Epithelial cell of esophagus (primary cell): ENCODE measurements at regions not wholly inside any gene's neighbourhood (a gene's known extent, or its start where the extent isn't known, plus 50 kb on each side); places are given as distances from the start of the nearest gene placed in this dataset.

Experiments
- DNase-seq: peaks from one replicate; pipeline ENCODE4 v3.0.0; 2010; ENCODE audit warnings: low read depth
- H3K4me3 ChIP-seq: 2 replicates; pipeline ENCODE4 v1.5.1; 2011; ENCODE audit warnings: mild to moderate bottlenecking, low read length, control low read depth
- TF ChIP-seq, protein P1 (sequence below): IDR thresholded peaks from 2 replicates; pipeline ENCODE4 v1.5.1; 2011; ENCODE audit warnings: low read depth, mild to moderate bottlenecking, low read length, control low read depth, inconsistent platforms; ENCODE audit not compliant: insufficient read depth; ENCODE audit errors: missing control alignments

DNA sequence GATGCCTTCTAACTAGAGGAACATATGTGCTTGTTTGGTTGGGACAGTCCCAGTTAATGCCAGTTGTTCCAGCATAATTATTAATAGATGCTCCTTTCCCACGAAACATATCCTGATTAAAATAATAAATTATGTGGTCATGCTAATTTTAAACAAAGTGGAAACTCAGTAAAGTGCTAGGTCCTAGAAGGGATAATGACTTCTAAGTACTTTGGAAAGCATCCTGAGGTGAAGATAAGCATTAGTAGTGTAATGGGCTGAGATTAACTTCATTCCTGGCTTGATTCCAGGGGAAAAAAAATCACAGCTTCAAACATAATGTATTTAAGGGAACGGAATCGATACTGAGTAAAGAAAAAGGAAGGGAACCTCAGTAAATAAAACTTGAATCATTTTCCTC is 213.7 kb upstream of the SNX2 start:
- DNase-seq: no peak
- TF ChIP-seq, protein P1, sequence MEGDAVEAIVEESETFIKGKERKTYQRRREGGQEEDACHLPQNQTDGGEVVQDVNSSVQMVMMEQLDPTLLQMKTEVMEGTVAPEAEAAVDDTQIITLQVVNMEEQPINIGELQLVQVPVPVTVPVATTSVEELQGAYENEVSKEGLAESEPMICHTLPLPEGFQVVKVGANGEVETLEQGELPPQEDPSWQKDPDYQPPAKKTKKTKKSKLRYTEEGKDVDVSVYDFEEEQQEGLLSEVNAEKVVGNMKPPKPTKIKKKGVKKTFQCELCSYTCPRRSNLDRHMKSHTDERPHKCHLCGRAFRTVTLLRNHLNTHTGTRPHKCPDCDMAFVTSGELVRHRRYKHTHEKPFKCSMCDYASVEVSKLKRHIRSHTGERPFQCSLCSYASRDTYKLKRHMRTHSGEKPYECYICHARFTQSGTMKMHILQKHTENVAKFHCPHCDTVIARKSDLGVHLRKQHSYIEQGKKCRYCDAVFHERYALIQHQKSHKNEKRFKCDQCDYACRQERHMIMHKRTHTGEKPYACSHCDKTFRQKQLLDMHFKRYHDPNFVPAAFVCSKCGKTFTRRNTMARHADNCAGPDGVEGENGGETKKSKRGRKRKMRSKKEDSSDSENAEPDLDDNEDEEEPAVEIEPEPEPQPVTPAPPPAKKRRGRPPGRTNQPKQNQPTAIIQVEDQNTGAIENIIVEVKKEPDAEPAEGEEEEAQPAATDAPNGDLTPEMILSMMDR: no peak
- H3K4me3 ChIP-seq: no peak overlapping the region

DNA sequence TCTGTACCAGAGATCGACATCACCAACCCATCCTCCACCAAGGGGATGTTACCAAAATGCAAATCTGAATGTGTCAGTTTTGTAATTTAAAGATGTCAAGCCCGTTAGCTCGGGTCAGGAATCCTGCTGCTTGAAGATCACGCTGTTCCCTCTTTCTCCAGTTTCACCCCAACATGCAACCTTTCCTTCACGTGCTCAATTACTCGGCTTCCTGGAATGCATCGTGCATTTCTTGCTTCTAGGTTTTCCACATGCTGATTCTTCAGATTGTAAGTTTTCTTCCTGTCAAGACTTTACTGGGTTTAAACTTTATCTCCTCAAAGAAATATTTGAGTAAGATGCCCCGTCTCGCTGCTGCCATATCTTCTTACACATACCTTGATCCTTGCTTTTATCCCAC is 209.5 kb upstream of the SNX2 start:
- TF ChIP-seq, protein P1: no peak
- DNase-seq: no peak
- H3K4me3 ChIP-seq: no peak overlapping the region

DNA sequence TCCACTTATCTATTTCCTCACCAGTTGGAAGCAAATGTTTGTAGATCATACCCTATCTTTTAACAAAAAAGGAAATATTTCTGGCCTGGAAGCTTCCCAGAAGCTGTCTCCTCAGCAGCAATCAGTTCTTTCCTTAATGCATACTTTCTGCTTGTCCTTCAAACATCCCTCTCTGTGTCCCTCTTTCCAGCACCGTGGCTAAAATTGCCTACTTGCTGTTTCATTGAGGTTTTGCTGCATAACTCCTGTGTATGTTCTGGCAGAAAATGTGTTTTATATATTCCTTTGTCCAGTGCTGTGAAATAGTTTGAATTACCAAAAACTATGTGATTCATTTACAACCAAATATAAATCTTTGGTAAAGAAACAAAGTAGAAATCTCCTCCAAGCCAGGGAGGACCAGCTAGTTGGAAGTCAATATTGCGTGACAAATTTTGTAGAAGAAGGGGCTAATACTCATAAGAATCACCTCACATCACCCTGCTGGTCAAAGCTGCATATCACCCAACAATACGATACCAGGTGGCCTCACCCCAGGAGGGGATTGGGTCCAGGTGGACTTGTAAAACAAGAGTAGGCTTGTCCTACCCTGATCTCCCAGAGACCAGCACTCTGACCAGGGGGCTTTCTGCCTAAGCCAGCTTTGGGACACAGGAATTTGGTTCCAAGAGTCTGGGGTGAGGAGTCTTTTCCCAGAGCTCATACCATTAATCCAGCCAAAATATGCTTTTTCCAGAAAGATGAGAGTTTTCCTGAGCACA is 198.4 kb upstream of the SNX2 start:
- H3K4me3 ChIP-seq: no peak overlapping the region
- TF ChIP-seq, protein P1: no peak
- no peak for DNase-seq

DNA sequence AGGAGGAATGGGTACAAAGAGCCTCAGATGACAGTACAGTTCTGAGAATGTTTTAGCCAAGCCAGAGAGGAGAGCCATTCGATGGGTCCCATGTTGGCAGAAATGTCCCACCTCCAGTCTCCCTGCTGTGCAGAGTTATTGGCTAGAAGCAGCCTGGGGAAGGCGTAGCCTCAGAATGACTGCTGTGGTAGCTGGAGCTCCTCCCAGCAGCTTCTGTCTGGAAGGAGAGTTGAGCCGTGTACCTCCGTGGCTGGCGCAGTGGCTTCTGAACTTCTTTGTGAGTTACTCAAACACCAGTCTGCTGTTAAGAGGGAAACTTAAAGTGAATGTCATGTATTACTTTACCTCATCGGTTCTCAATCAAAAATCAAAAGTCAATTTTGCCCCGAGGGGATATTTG is 193.3 kb upstream of the SNX2 start:
- no peak for DNase-seq
- TF ChIP-seq, protein P1: no peak

DNA sequence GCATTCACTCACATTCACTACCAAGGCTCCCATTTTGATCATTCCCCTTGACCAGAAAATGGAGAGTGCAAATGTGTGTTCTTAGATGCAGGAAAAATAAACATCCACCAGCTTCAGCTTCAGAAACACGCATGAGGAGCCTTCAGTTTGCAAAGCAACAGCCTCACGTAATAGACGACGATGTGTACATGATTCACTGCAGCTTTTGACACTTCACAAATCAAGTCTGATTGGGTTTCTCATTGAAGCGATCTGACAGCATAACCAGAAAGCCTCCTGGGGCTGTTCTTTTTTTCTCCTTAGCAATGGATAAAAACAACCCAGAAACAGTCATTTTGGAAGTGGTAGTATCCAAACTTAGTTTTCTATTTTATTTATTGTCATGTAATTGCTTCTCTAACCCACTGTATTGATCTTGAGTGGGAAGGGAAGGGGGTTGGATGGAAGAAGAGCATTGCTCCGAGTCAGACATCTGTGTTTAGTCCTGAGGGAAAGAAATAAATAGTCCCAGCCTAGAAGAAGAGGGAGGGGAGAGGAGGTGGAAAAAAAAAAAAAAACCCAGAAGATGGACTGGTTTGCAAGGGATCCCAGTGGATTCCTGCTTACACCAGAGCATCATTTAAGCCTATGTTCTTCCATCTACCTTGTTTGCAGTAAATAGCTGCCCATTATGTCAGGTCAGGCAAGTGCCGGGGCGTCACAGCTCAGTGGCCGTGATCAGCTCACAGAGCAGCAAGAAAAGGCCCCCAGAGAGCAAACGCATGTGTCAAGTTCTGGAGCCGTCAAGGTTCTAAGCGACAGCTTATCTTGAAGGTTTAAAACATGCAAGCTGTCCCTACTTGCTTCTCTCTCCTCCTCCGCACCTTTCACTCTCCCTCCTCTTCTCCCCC is 190.2 kb upstream of the SNX2 start:
- no peak for DNase-seq
- TF ChIP-seq, protein P1: no peak

More for the DNA sequence above, 193.3 kb upstream of the SNX2 start:
- no peak overlapping the region for H3K4me3 ChIP-seq

DNA sequence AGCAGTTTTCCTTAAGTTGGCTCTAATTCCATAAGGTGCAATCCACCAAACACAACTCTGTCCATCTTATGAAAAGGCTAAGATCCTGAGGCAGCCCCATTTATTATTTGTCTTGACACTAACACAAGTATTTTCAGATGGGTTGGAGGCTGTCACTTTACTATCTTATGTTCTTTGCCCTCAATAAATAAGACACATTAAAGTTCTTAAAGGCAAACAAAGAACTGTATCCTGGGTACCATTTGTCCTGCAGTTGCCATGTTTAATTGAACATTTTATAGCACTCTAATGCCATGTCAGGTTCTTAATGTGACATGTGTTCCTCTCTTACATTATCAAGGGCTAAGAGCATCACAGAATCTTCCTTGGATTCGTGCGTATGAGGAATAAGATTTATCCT is 189.5 kb upstream of the SNX2 start:
- no peak overlapping the region for H3K4me3 ChIP-seq
- TF ChIP-seq, protein P1: no peak
- DNase-seq: no peak

More for the DNA sequence above, 190.2 kb upstream of the SNX2 start:
- no peak overlapping the region for H3K4me3 ChIP-seq
